Ureter (tissue), 1 donor: ENCODE measurements at regions not wholly inside any gene's neighbourhood (a gene's known extent, or its start where the extent isn't known, plus 50 kb on each side); places are given as distances from the start of the nearest gene placed in this dataset.
"Not testable (repeated sequence)": the region's sequence is repeated elsewhere in the genome, so short reads cannot be mapped to it uniquely, and the experiment has no call there.

Experiments used
- DNase-seq: peaks from one replicate; pipeline ENCODE4 v3.0.0-alpha.2; 2020; ENCODE audit warnings: low spot score
- donor health status: DM: yes; HTN: yes; CAD: no.

DNA sequence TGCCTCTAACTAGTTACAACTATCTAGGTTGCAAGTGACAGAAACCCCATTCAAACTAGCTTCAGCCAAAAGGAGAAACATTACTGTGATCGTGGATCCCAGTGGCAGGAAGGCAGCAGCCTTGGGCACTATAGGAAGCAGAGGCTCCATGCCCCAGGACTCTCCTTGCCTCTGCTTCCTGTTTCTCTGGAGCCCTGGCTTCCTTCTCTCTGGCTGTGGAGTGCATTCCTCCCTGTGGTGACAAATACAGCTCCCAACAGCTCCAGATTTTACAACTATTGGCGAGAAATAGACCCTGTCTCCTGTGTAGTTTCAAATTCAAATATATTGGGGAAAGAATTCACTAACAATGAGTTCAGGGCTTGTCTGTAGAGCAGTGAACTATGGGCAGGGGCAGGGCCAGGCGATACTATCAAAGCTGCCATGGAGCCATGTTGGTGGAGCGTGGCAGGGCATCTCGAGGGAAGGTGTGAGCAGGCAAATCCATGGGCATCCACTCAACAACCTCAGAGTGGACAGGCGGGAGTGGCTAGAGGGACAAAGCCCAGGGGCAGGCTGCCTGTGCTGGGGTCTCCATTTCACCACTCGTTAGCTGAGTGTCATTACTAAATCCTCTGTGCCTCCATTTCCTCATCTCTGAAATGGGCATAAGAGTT, 189.5 kb downstream of the ERCC6L2 start:
- DNase-seq = no peak

DNA sequence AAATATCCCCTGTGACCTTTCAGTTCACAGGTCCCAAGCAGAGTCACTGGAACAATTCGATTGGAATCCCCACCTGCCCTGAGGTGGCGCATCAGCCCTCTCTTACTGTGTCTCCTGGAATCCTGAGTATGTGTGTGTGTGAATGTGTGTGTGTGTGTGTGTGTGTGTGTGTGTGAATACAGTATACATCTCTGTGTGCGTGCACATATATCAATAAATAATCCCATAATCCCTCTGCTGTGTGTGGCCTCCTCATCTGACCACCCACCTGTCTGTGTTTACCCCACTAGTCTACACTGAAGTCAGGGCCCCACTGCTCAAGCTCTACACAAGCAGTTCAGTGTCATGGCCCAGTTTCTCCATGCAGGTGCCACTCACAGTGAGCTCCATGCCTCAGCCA, 187.4 kb downstream of the ERCC6L2 start:
- DNase-seq = no peak

DNA sequence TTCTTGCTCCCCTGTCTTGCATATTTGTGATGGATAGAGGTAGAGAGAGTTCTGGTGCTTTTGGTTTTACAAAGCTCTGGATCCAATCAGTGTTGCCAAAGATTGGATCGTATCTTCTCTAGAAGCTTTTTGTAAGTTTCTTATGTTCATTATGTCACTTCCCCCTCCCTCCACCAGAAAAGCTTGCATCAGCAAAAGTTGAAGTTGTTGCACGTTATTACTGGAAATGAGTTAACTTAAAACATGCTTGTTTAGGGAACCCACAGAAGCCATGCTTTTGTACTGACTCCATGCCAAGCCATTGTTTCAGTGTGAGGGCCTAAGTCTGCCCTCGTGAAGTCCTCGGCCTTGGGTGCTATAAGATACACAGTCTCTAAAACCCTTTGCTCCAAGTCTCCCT, 186.5 kb downstream of the ERCC6L2 start:
- DNase-seq = no peak

DNA sequence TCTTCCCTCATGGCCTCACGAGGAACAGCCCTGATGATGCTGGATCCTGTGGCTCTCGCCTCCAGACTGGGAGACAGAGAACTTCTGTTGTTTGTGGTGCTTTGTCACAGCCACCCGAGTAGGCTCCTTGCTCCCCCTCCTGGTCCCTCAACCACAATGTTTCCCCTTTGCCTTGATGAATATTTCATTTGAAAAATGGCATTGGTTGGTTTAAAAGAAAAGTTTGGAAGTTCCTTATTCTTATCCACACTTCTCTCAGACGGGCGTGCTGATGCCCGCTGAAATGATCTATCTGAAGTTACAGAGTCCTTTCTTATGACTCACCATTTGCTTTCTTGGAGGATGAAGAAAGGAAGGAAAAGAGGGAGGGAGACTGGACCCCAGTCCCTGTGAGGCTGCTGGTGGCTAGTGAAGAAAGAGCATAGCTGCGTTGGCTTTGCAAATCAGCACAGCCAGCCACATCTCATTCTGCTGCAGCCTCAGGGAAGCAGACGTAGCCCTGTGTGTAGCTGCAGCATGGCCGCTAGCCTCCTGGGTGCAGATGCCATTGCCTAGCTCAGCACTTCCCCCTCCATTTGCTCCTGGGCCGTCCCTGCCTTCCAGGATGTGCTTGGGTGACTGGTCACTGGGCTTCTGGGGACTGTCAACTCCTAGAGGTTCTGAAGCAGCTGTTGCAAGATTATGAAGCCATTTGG, 185.9 kb downstream of the ERCC6L2 start:
- no peak for DNase-seq

DNA sequence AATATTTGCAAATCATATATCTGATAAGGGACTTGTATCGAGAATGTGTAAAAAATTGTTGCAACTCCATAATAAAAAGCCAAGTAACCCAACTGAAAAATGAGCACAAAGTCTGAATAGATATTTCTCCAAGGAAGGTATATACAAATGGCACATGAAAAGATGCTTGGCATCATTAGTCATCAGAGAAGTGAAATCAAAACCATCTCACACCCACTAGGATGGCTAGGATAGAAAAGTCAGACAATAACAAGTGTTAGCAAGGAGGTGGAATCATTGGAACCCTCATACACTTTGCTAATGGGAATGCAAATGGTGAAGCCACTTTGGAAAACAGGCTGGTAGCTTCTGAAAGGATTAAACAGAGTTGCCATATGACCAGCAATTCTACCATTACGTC, 182.7 kb downstream of the ERCC6L2 start:
- DNase-seq = no peak

DNA sequence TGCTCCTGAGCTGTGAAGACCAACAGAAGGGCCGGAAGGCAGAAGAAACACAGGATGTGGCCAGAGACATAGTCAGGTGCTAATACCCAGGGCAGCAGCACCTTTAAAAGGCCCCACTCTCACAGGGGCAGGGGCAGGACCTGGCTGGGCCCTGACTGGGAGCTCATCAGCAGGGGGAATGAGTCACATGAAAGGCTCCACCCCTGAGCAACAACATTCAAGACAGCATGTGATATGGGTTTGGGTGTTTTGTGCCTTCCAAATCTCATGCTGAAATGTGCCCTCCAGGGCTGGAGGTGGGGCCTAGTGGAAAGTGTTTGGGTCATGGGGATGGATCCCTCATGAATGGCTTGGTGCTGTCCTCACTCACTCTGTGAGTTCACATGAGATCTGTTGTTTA, 181.7 kb downstream of the ERCC6L2 start:
- no peak for DNase-seq

DNA sequence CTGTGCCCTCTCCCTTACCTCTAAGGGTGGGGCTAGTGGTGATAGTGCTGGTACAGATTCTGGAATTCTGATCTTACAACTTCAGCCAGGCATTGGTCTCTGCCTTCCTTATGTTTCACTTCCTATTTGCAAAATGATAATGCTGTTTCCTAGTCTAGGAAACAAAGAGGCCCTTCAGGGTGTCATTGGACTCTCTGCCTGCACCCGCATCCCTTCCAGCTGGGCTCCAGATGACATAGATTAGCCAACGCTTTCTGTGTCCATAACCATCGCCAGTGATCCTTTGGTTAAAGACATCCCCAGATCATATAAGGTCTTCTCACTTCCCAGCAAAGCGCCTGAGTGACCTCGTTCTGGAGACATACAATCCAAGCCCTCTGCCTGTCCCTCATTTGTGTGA, 180.7 kb downstream of the ERCC6L2 start:
- no peak for DNase-seq

DNA sequence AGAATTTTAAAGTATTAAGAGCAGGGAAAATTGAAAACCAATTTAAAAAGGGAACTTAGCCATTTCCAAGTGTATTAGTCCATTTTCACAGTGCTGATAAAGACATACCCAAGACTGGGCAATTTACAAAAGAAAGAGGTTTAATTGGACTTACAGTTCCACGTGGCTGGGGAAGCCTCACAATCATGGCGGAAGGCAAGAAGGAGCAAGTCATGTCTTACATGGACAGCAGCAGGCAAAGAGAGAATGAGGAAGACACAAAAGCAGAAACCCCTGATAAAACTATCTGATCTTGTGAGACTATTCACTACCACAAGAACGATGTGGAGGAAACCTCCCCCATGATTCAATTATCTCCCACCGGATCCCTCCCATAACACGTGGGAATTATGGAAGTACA, 178.8 kb downstream of the ERCC6L2 start:
- not testable (repeated sequence) for DNase-seq

DNA sequence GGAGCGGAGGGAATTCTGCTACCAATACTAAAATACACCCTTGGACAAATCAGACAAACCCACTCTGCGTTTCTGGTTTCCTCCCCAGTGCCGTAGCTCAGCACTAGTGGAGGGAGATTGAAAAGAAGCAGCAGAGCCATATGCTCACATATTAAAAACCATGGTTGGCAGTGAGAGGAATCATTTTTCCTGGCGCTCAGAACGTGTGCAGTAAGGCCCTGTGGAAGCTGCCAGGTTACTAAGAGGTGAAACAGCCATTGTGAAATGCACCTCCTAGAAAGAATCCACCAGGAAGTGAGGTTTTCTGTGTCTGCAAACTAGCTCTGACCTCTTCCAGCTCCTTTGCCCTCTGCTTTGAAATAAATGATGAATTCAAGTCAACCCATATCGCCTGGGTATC, 177.2 kb downstream of the ERCC6L2 start:
- DNase-seq = no peak

DNA sequence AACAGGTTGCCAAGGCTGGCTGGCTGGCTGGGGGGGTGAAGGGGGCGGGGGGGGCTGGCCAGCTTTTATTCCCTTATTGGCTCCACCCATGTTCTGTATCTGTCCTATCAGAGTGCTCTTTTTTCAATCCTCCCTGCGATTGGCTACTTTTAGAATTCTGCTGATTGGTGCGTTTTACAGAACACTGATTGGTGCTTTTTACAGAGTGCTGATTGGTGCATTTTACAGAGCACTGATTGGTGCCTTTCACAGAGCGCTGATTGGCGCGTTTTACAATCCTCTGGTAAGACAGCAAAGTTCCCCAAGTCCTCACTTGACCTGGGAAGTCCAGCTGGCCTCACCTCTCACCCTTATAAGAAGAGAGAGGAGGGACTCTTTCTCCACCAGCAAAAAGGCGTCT, 175.9 kb downstream of the ERCC6L2 start:
- no peak for DNase-seq

DNA sequence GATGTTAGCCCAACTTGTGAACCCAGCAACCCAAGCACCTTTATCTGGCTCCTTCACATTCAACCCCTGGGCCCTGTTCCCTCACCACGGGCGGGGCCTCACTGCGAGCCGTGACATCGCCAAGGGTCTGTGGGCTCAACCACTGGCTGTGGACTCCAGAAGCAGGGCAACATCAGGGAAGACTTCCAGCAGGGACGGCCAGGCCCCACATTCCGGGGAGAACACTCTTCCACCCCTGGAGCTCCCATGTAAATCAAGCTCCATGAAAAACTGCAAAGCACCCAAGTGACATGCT, 175.3 kb downstream of the ERCC6L2 start:
- DNase-seq = no peak

DNA sequence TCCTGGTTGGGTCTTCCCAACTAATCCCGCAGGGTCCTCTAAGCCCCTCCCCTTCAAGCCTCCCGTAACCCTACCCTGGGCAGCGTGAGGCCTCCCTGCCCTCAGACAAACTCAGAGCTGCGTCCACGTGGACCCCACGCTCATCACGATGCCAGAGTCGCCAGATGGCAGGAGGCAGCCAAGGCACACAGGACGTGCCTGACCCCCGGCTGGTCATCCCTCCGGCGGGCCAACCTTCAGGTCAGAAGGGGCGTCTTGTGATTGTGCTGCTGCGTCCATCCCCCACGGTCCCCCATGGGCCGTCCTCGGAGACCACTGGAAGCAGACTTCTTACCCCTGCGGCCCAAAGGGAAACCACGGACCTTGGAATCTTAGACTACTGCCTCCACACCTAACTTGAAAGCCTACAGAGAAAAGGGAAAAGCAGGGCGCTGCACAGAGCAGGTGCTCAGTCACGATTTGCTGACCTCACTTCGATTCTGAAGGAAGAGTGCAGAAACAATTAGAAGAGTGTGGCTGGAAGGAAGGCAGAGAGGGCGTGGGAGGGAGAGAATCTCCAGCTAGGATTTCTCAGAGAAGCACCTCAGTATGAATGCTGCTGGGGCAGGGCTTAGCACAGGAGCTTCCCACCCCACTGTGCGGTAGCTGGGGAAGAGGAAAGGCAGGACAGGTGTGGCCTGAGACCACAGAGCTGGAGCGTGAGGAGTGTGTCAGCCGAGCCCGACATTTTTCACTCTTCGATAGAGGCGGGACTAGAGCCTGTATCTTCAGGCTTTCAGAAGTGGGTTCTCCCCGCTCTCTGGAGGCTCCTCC, 174.8 kb downstream of the ERCC6L2 start:
- DNase-seq = no peak

DNA sequence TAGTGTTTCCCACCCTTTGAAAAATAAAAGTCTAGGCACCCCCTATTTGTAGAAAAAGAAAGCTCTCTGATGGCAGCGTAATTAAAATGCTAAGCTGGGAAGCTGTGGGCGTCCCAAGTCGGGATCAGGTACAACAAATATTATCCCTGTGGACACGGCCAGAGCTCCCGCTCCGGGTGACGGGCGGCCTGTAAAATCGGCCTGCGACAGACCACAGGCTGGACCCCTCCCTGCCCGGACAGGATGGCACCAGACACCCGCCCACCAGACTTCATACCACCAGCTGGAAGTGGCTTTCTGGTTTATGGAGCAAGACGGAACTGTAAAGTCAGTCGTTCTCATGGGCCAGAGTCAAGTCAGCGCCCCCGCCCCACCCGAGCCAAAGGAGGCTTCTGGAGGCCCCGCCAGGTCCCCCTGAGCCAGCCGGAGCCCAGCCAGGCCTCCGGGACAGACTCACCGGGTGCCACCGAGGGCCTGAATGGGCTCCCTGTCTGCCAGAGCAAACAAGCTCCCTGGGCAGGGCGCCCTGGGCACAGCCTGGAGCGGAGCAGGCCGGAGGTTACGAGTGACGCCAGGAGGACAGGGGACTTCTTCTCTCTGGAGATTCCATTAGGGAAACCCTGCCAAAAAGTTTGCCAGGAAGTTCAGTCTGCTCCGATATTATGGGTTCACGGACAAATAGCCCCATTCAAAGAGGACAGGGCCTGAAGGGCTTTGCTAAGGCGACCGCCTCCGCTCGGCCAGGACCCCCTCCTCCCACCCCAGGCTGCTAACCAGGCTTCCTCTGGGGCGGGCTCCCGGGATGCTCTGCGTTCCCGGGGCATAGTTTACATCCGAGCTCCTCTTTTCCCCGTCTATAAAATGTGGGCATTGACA, 173.7 kb downstream of the ERCC6L2 start:
- DNase-seq = no peak

DNA sequence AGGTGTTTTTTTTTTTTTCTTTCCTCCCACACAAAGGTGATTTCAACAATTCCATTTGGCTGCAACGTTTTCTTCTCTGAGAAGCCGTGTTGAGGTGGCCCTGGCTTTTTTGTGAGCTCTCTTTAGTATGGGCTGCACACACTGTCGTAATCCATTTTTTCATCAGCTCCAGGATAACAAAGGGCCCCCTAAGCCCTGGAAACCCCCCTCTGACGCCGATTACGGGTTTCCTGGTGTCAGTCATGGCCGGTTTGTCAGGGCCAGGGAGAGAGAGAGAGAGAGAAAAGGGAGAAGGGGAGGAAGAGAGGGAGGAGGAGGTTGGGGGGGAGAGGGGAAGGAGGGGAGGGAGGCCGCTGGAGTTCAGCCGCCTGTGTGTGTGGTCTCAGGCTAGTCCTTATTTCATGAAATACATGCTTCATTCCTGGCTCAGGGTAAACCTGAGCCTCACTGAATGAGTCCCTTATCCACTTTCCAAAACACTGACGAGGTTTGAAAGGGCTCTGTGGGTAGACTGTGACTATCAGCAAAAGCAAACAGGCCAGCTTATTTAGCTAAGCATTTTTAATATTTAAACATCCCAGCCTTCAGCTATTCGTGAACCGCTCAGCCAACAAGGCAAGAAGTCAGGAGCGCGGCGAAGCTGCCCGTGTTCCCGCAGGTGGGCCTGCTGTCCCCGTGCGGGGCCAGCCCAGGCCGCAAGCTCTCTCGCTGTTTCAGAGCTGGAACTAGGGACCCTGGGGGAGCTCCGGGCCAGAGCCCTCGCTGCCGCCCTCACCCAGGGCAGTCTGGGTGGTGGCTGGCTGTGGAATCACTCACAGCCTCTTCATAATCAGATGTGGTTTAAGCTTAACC, 172.8 kb downstream of the ERCC6L2 start:
- DNase-seq = no peak

DNA sequence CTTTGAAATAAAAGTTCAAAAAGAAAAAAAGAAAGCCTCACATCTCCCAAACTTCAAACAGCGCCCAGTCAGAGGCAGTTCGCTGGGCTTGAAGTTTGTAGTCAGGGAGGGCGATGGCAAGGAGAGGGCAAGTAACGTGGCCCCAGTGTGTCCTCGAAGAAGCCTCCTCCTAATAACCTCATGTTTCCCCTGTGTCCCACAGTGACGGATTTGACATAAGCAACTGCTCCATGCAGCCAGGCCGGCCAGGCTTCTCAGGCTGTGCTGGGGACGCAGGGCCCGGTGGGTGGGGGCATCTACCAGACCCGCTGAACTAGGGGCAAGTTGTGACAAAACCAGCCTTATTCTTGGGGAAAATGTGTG, 172.2 kb downstream of the ERCC6L2 start:
- DNase-seq = no peak

DNA sequence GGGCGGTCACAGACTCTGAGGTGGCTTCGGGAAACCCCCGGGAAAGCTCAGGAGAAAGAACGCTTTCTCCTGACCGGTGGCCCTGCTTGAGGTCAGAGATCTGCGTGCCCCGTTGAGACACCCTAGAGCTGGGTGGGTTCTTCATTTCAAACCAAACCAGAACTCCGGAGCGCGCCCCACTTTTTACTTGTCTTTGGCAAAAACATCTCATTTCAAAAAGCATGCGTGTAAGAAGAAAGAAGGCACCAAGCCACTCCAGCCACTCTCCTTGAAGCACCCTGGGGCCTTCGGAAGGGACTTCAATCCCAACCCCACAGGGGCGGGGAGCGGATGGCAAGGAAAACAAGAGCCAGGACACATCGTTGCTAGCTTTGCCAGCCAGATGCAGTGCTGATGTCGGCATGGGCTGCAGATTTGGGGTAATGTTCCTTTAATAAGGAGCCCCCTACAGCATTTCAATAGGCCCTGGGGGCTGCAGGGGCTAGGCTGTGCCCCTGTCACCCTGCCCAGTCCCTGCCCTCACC, 171.7 kb downstream of the ERCC6L2 start:
- DNase-seq = no peak

DNA sequence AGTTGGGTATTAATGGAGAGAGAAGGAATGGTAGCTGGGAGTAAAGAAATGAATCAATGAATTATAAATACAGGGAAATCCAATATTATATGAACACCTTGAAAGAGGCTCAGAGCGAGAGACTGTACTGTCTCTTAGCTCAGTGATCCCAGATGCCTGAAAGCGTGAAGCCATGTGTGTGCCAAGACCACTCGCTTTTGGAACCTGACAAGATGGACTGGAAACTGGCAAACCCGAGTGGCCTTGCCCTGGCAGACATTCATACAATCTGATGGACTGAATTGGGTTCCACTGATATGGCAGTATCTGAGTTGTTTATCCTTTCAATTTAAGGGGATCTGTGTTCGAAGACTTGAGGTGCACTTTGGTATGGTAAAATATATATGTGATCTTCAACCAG, 170.3 kb downstream of the ERCC6L2 start:
- DNase-seq = no peak

DNA sequence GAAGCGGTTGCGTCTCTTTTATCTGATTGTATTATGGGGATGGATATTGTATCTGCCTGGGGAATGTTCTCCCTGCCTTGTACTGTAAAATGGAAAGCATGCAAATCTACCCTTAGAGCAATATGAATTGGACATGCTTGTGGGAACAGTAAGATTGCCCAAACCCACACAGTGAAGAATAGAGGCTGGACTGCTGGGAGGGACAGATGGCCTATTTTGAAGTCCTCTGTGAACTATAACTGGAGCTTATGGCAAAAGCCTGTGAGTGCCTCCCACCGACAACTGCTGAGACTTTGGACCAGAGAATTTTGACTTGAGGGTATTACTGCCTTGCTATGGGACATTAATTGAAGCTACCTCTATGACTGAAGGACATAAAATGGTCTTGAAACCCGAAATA, 168.9 kb downstream of the ERCC6L2 start:
- no peak for DNase-seq

DNA sequence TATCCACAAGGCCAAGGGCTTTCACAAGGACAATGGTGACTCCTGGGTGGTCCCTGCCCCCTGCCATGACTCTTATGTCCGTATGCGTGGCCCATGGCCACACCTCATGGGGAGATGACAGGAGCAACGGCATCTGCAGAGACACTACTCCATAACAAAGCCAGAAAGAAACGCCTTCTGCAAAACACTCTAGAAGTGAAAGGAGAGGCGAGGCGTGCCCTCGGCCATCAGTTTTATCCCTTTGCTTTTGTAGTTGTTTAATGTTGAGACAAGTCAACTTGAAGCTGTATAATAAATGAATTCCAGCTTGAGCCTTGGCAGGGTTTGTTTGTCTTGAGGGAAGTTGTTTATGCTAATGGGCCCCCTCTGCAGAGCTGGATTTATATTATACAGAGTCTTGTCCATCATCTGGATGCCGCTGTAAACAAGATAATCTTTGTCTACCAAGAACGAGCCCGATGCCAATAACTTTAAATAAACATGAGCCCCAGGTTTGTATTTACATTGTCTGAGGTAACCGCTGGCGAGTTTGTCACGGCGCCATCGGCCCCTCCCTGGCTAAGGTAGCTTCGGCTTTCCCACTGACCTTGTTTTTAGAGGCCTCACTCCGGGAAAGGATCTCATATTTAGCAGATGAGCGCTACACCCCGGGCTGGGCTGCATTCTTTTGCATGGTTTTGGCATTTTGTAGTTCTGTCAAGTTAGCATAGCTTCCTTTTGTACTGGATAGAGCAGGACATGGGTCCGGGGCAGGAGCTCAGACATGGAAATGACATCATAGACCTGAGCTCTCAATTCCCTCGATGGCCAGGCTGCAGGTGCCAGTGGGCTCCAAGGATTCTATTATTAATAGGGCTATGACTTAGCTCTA, 165.3 kb downstream of the ERCC6L2 start:
- DNase-seq = no peak

DNA sequence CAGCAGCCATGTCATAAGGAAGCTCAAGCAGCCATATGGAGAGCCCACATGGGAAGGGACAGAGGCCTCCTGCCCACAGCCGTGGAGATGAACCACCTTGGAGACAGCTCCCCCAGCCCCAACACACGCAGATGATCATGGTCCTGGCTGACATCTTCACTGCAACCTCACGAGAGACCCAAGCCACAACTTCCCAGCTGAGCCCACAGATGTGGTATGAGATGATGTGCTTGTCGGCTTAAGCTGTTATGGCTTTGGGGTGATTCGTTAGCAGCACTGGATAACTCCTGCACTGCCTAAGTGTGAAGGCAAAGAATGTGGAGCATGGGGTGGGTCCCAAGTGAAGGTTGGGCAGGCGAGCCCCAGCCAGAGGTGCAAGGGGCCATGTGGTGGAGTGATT, 163.4 kb downstream of the ERCC6L2 start:
- no peak for DNase-seq
